Activated CD4-positive, alpha-beta T cell treated with anti-CD3 and anti-CD28 coated beads, Interleukin-2, amount 10 ng/mL, durations not matched to agents 7 days and 5 days (primary cell): ENCODE measurements at regions not wholly inside any gene's neighbourhood (a gene's known extent, or its start where the extent isn't known, plus 50 kb on each side); places are given as distances from the start of the nearest gene placed in this dataset.

Source experiments
- CTCF ChIA-PET: fragments of 350-600 bp; sonication (Branson Sonifier 250); formaldehyde crosslinking; loops from one replicate; lab custom pipeline; 2021; ENCODE audit warnings: antibody characterized with exemption; lab: Charles Lee
- POLR2A ChIA-PET: fragments of 350-600 bp; sonication (Branson Sonifier 250); formaldehyde crosslinking; loops from one replicate; lab custom pipeline; 2021; ENCODE audit warnings: antibody characterized with exemption; lab: Charles Lee
- DNase-seq: peaks from one replicate; pipeline ENCODE4 v3.0.0-alpha.2; 2020
- H3K27ac Mint-ChIP-seq: one replicate; pipeline ENCODE4 v1.8.0; 2021; ENCODE audit warnings: mild to moderate bottlenecking, moderate library complexity, mixed read lengths
- H3K27me3 Mint-ChIP-seq: one replicate; pipeline ENCODE4 v1.8.0; 2021; ENCODE audit warnings: mixed read lengths
- H3K36me3 Mint-ChIP-seq: one replicate; pipeline ENCODE4 v1.8.0; 2021; ENCODE audit warnings: low read depth, mixed read lengths
- H3K4me1 Mint-ChIP-seq: one replicate; pipeline ENCODE4 v1.8.0; 2021; ENCODE audit warnings: mixed read lengths
- H3K4me3 Mint-ChIP-seq: one replicate; pipeline ENCODE4 v1.8.0; 2021; ENCODE audit warnings: mild to moderate bottlenecking, moderate library complexity, mixed read lengths
- H3K9me3 Mint-ChIP-seq: one replicate; pipeline ENCODE4 v1.8.0; 2021; ENCODE audit warnings: mixed read lengths

DNA sequence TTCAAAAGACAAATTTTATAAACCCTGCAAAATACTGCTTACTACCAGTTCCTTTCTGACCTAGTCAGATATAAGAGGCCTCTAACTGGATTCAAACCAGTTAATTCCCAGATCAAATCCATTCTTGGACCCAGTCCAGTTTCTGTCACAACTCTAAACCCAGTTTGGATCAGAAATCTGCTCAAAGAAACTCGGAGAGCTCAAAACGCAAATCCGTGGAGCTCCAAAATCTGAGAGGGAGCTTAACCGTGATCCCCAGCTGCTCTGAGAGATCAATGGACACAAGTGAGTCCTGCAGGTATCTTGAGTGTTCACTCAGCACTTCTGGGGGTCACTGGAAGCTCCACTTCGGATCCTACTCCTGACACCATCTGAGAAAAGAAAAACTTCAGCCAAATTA is 348.1 kb upstream of the PTGER4 start:
- H3K27ac Mint-ChIP-seq: no peak overlapping the region
- CTCF ChIA-PET: interaction anchor here (0.8 kb wide), 1 partner anchor 14 kb away, joined by 3 read pairs; no protein-coding TSS in a partner anchor
- peaks cover 7% of the 10 kb centered on the region for H3K4me1 Mint-ChIP-seq
- no peaks in the 10 kb centered on the region for H3K27me3 Mint-ChIP-seq
- DNase-seq: no peak
- H3K36me3 Mint-ChIP-seq: peaks cover 4% of the 10 kb centered on the region
- no peak overlapping the region for H3K4me3 Mint-ChIP-seq
- peaks cover 10% of the 10 kb centered on the region for H3K9me3 Mint-ChIP-seq
- POLR2A ChIA-PET: no interaction called here

- POLR2A ChIA-PET: no interaction called here
- Mint-ChIP-seq H3K36me3 (peaks cover 5% of the 10 kb centered on the region), H3K4me1 (peaks cover 8% of the 10 kb centered on the region), H3K4me3 (no peak overlapping the region), H3K9me3 (peaks cover 8% of the 10 kb centered on the region), H3K27me3 (no peaks in the 10 kb centered on the region), H3K27ac (no peak overlapping the region)
- CTCF ChIA-PET: no interaction called here
- no peak for DNase-seq
These were observed 358.2 kb upstream of the PTGER4 start for GRCh38 chr5:40321514-40321913.

DNA sequence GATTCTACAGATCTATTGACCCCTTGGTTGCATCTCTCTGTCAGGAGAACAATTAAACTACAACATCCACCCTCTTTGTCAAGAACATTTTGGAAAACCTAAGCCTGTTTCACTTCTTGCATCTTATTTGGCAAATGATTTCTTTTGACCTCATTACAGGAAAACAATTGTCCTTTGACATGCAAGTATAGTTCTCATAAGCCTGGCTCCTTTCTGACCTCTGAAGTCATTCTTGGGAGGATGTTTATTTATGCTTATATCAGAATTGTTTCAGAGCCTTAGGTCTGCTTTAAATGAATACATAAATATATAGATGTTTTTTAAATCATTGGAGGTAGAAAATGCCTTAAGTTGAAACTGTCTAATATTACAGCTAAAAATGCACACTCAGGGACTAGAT is 361.3 kb upstream of the PTGER4 start:
- CTCF ChIA-PET: interaction anchor here (1.2 to 1.8 kb wide), 3 partner anchors 9 to 57 kb away, joined by 3 to 4 read pairs (median 3); no protein-coding TSS in a partner anchor
- DNase-seq: no peak
- Mint-ChIP-seq H3K9me3 (peaks cover 14% of the 10 kb centered on the region), H3K4me3 (no peak overlapping the region), H3K4me1 (no peaks in the 10 kb centered on the region), H3K27ac (no peak overlapping the region), H3K36me3 (peaks cover 3% of the 10 kb centered on the region), H3K27me3 (no peaks in the 10 kb centered on the region)
- POLR2A ChIA-PET: interaction anchor here (0.6 kb wide), 1 partner anchor 13 kb away, joined by 5 read pairs; no protein-coding TSS in a partner anchor

DNA sequence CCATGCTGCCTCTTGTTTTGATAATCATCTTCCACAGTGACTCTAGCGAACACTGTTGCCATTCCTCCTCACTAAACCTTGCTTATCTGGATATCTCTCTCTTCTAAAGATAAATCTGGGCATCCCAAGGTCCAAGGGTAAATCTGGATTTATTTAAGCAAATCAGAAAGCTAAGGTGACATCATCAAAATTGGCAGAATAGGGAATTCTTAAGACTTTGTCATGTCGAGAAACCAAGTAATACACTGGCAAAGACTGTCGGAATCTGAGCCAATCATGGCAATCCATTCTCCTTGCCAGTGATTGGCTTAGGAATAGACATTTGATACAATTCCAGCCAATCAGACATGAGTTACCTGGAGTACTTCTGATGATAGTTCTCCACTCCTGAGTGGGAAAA is 362.7 kb upstream of the PTGER4 start:
- no peak overlapping the region for H3K4me3 Mint-ChIP-seq
- ChIA-PET POLR2A (no interaction called here), CTCF (interaction anchor here (1.2 to 1.4 kb wide), 2 partner anchors 14 to 36 kb away, joined by 3 read pairs; no protein-coding TSS in a partner anchor)
- H3K9me3 Mint-ChIP-seq: peaks cover 16% of the 10 kb centered on the region
- no peaks in the 10 kb centered on the region for H3K4me1 Mint-ChIP-seq
- no peak overlapping the region for H3K27ac Mint-ChIP-seq
- no peaks in the 10 kb centered on the region for H3K27me3 Mint-ChIP-seq
- no peak for DNase-seq
- peaks cover 3% of the 10 kb centered on the region for H3K36me3 Mint-ChIP-seq

DNA sequence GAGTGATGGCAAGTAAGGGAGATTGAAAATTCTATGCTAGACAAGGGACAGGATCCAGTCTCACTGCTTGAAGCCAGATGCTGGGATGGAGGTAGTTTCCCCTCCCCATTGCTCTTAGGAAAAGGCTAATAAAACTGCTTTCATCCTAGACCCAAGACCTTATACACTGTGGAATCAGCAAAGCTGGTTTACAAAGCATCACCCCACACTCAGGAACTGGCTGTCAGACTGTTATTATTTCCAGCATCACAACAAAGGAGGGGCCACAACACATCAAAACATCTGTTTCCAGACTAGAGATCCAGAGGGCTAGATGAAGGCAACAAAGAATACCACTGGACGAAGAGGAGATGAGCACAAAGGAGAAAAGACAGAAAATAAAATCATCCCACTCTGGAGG is 364.6 kb upstream of the PTGER4 start:
- POLR2A ChIA-PET: no interaction called here
- peaks cover 18% of the 10 kb centered on the region for H3K9me3 Mint-ChIP-seq
- H3K4me3 Mint-ChIP-seq: no peak overlapping the region
- CTCF ChIA-PET: no interaction called here
- DNase-seq: no peak
- peaks cover 3% of the 10 kb centered on the region for H3K36me3 Mint-ChIP-seq
- H3K27me3 Mint-ChIP-seq: no peaks in the 10 kb centered on the region
- no peak overlapping the region for H3K27ac Mint-ChIP-seq
- no peaks in the 10 kb centered on the region for H3K4me1 Mint-ChIP-seq

DNA sequence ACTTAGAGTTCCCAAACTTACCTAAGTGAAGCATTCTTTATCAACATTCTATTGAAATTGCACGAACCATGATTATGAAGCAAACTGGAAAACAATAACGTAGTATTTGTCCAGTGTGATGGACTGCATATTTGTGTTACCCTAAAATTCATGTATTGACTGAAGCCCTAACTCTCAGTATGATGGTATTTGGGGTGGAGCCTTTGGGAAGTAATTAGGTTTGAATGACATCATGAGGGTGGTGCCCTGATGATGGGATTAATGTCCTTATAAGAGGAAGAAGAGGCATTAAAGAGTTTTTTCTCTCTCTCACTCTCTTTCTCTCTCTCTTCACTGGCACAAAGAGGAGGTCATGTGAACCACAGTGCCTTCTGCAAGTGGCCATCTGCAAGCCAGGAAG is 365.4 kb upstream of the PTGER4 start:
- no peak overlapping the region for H3K4me3 Mint-ChIP-seq
- H3K9me3 Mint-ChIP-seq: peaks cover 20% of the 10 kb centered on the region
- ChIA-PET POLR2A (no interaction called here), CTCF (no interaction called here)
- H3K27me3 Mint-ChIP-seq: no peaks in the 10 kb centered on the region
- no peak for DNase-seq
- no peak overlapping the region for H3K27ac Mint-ChIP-seq
- no peaks in the 10 kb centered on the region for H3K4me1 Mint-ChIP-seq
- H3K36me3 Mint-ChIP-seq: peaks cover 3% of the 10 kb centered on the region

- no peaks in the 10 kb centered on the region for H3K27me3 Mint-ChIP-seq
- H3K4me3 Mint-ChIP-seq: no peak overlapping the region
- H3K36me3 Mint-ChIP-seq: peaks cover 3% of the 10 kb centered on the region
- H3K27ac Mint-ChIP-seq: no peak overlapping the region
- CTCF ChIA-PET: interaction anchor here (2.0 kb wide), 1 partner anchor 14 kb away, joined by 5 read pairs; no protein-coding TSS in a partner anchor
- DNase-seq: no peak
- peaks cover 14% of the 10 kb centered on the region for H3K9me3 Mint-ChIP-seq
- POLR2A ChIA-PET: no interaction called here
- H3K4me1 Mint-ChIP-seq: no peaks in the 10 kb centered on the region
These were observed 367.5 kb upstream of the PTGER4 start for GRCh38 chr5:40312205-40312604.

GRCh38 chr5:40309851-40310250 is 369.9 kb upstream of the PTGER4 start:
- no peak for DNase-seq
- ChIA-PET POLR2A (no interaction called here), CTCF (interaction anchor here (1.3 kb wide), 1 partner anchor 10 kb away, joined by 4 read pairs; no protein-coding TSS in a partner anchor)
- Mint-ChIP-seq H3K4me3 (no peak overlapping the region), H3K27ac (no peak overlapping the region), H3K9me3 (peaks cover 8% of the 10 kb centered on the region), H3K36me3 (no peaks in the 10 kb centered on the region), H3K4me1 (no peaks in the 10 kb centered on the region), H3K27me3 (no peaks in the 10 kb centered on the region)

DNA sequence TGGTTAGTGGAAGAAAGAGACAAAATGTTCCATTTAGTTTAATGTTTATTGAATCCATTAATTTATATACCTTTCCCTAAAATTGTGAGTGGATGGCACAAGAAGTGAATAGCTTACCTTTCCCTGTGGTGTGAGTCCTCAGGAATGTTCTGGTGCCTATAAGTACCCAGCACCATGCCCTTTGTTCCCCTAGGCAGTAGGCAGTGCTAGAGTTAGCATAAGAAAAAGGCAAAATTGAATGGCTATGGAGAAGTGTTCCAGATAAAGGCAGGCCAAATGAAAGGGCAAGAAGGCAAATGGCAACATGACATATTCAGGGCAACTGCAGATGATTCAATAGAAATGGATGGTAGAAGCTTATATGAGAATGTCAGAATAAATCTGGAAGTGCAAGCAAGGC is 370.8 kb upstream of the PTGER4 start:
- Mint-ChIP-seq H3K4me3 (no peak overlapping the region), H3K27ac (no peak overlapping the region), H3K27me3 (no peaks in the 10 kb centered on the region), H3K9me3 (peaks cover 8% of the 10 kb centered on the region), H3K4me1 (no peaks in the 10 kb centered on the region), H3K36me3 (no peaks in the 10 kb centered on the region)
- CTCF ChIA-PET: interaction anchor here (1.3 kb wide), 1 partner anchor 11 kb away, joined by 4 read pairs; no protein-coding TSS in a partner anchor
- no peak for DNase-seq
- POLR2A ChIA-PET: no interaction called here

DNA sequence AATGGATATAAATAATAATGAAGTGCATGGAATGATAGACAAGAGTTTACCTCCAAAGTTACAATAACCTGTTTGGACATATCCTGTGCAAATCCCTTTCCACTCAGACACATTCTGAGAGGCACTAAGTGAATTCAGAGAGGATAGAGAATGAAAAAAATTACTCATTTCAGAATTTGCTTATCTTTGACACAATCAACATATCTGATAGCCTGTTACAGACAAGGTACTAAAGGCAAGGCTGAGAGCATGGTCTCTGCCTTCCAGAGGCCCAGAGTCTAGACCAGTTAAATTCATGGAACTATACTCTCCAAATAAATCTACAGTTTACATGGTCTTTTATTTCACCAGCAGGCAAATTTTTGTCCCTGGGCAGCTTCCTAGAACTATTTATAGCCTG is 371.8 kb upstream of the PTGER4 start:
- H3K4me3 Mint-ChIP-seq: no peak overlapping the region
- no peak overlapping the region for H3K27ac Mint-ChIP-seq
- CTCF ChIA-PET: no interaction called here
- peaks cover 10% of the 10 kb centered on the region for H3K9me3 Mint-ChIP-seq
- no peak for DNase-seq
- POLR2A ChIA-PET: no interaction called here
- H3K36me3 Mint-ChIP-seq: no peaks in the 10 kb centered on the region
- H3K27me3 Mint-ChIP-seq: no peaks in the 10 kb centered on the region
- H3K4me1 Mint-ChIP-seq: no peaks in the 10 kb centered on the region

DNA sequence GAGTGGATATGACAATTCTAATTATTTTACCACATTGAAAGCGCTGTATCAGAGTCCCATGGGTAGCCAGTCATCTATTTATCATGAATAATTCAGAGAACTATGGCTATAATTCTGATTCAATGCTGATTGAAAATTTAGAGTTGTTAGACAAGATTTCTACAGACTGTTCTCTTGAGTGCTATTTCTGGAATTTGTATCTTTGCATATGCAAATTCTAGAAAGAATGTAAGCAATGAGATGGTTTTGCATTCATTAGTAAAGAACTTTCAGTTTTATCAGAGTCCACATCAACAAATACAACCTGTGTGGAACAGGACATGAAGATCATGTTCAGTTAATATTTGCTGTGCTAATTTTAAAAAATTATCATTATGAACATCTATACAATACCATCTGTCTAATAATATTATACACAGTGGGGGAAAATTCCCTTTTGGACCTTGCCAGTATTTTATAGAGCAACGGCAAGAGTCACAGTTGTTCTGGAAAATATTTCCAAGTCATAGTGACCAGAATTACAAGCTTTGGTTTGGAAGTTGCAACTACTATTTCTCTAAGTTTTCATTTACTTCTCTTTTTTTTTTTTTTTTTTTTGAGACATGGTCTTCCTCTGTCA is 372.7 kb upstream of the PTGER4 start:
- POLR2A ChIA-PET: no interaction called here
- H3K27me3 Mint-ChIP-seq: no peaks in the 10 kb centered on the region
- CTCF ChIA-PET: interaction anchor here (0.8 kb wide), 1 partner anchor 9 kb away, joined by 6 read pairs; no protein-coding TSS in a partner anchor

GRCh38 chr5:40292006-40292405 is 387.7 kb upstream of the PTGER4 start:
- H3K27me3 Mint-ChIP-seq: no peaks in the 10 kb centered on the region
- peaks cover 3% of the 10 kb centered on the region for H3K4me1 Mint-ChIP-seq
- DNase-seq: no peak
- no peak overlapping the region for H3K27ac Mint-ChIP-seq
- H3K36me3 Mint-ChIP-seq: peaks cover 6% of the 10 kb centered on the region
- H3K9me3 Mint-ChIP-seq: peaks cover 22% of the 10 kb centered on the region
- CTCF ChIA-PET: no interaction called here
- POLR2A ChIA-PET: no interaction called here
- no peak overlapping the region for H3K4me3 Mint-ChIP-seq

More for the DNA sequence above, 372.7 kb upstream of the PTGER4 start:
- no peak overlapping the region for H3K27ac Mint-ChIP-seq
- H3K4me3 Mint-ChIP-seq: no peak overlapping the region
- H3K36me3 Mint-ChIP-seq: no peaks in the 10 kb centered on the region
- no peak for DNase-seq
- H3K4me1 Mint-ChIP-seq: no peaks in the 10 kb centered on the region
- H3K9me3 Mint-ChIP-seq: peaks cover 11% of the 10 kb centered on the region

- no peak overlapping the region for H3K27ac Mint-ChIP-seq
- peaks cover 24% of the 10 kb centered on the region for H3K9me3 Mint-ChIP-seq
- CTCF ChIA-PET: no interaction called here
- peaks cover 6% of the 10 kb centered on the region for H3K36me3 Mint-ChIP-seq
- DNase-seq: no peak
- no peaks in the 10 kb centered on the region for H3K27me3 Mint-ChIP-seq
- H3K4me1 Mint-ChIP-seq: peaks cover 3% of the 10 kb centered on the region
- H3K4me3 Mint-ChIP-seq: no peak overlapping the region
- POLR2A ChIA-PET: no interaction called here
These were observed 388.4 kb upstream of the PTGER4 start for GRCh38 chr5:40291338-40291737.
